OCI-LY7 (cell line): ENCODE measurements at regions not wholly inside any gene's neighbourhood (a gene's known extent, or its start where the extent isn't known, plus 50 kb on each side); places are given as distances from the start of the nearest gene placed in this dataset.

Experiments used
- BruUV-seq: library from RNA; stranded (reverse); fragments of 400-500 nt; replicated peaks from 2 replicates; lab custom pipeline; 2021; lab: Mats Ljungman, UMichigan
- CTCF ChIA-PET: fragments of 300-600 bp; sonication (Branson Sonifier 250); formaldehyde crosslinking; loops from one replicate; lab custom pipeline; 2022; ENCODE audit warnings: antibody characterized with exemption; ENCODE audit not compliant: unreplicated experiment; lab: Charles Lee
- POLR2A ChIA-PET: fragments of 300-600 bp; sonication (Branson Sonifier 250); formaldehyde crosslinking; loops from one replicate; lab custom pipeline; 2022; ENCODE audit warnings: antibody characterized with exemption; lab: Charles Lee
- DNase-seq: peaks from one replicate; pipeline ENCODE4 v3.0.0-alpha.2; 2015; ENCODE audit warnings: low spot score
- H2AFZ ChIP-seq: fragments of 200-600 bp; sonication (generic), shearing (Covaris generic); 2 replicates; pipeline ENCODE4 v1.6.1; 2014; ENCODE audit warnings: mild to moderate bottlenecking, antibody characterized with exemption, low read length, moderate library complexity
- H3K27ac ChIP-seq: fragments of 200-600 bp; sonication (generic); 2 replicates; pipeline ENCODE4 v1.5.1; 2014; ENCODE audit warnings: mixed run types, low read depth, mild to moderate bottlenecking, moderate library complexity, low read length, inconsistent platforms; ENCODE audit not compliant: poor library complexity, severe bottlenecking
- H3K36me3 ChIP-seq: fragments of 200-600 bp; sonication (generic); 2 replicates; pipeline ENCODE4 v1.6.1; 2014; ENCODE audit warnings: mild to moderate bottlenecking, antibody characterized with exemption, low read length, moderate library complexity, mixed read lengths; ENCODE audit not compliant: insufficient read depth
- H3K4me1 ChIP-seq: fragments of 200-600 bp; sonication (generic); 2 replicates; pipeline ENCODE4 v1.5.1; 2014; ENCODE audit warnings: mild to moderate bottlenecking, low read length; ENCODE audit not compliant: insufficient read depth, poor library complexity, severe bottlenecking
- H3K4me2 ChIP-seq: fragments of 200-600 bp; sonication (generic); 2 replicates; pipeline ENCODE4 v1.6.1; 2014; ENCODE audit warnings: mild to moderate bottlenecking, low read length
- H3K4me3 ChIP-seq: fragments of 200-600 bp; sonication (generic); 2 replicates; pipeline ENCODE4 v1.5.1; 2014; ENCODE audit warnings: mild to moderate bottlenecking, low read depth, low read length; ENCODE audit not compliant: poor library complexity, severe bottlenecking
- H3K79me2 ChIP-seq: fragments of 200-600 bp; sonication (generic); 2 replicates; pipeline ENCODE4 v1.6.1; 2016; ENCODE audit warnings: low read depth, mild to moderate bottlenecking, low read length, moderate library complexity, mixed read lengths; ENCODE audit not compliant: insufficient read depth
- H3K9me2 ChIP-seq: fragments of 200-600 bp; sonication (generic); 2 replicates; pipeline ENCODE4 v1.6.1; 2016; ENCODE audit warnings: mild to moderate bottlenecking, low read length, mixed read lengths; ENCODE audit not compliant: insufficient read depth
- H3K9me3 ChIP-seq: fragments of 200-600 bp; sonication (generic); 2 replicates; pipeline ENCODE4 v1.6.1; 2014; ENCODE audit warnings: mild to moderate bottlenecking, mixed run types, low read length, mixed read lengths
- H4K20me1 ChIP-seq: fragments of 200-600 bp; sonication (generic); 2 replicates; pipeline ENCODE4 v1.6.1; 2014; ENCODE audit warnings: mild to moderate bottlenecking, antibody characterized with exemption, low read length, moderate library complexity, mixed read lengths; ENCODE audit not compliant: insufficient read depth
- EZH2phosphoT487 ChIP-seq: fragments of 200-600 bp; sonication (generic); IDR thresholded peaks from 2 replicates; pipeline ENCODE4 v1.6.1; 2018; ENCODE audit warnings: low read depth, borderline replicate concordance, mild to moderate bottlenecking, mixed run types, antibody characterized with exemption, low read length, moderate library complexity, mixed read lengths
- intact Hi-C: fragments of 100-400 bp; cut with micrococcal nuclease; formaldehyde crosslinking; loops from one replicate; pipeline ENCODE4 v1.10.0; 2022; ENCODE audit not compliant: unreplicated experiment
- TF ChIP-seq, protein P1 (sequence below): fragments of 200-600 bp; sonication (generic); conservative IDR thresholded peaks from 2 replicates; pipeline ENCODE4 v1.5.1; 2014; ENCODE audit warnings: mild to moderate bottlenecking, antibody characterized with exemption, low read length, moderate library complexity, mixed read lengths

- Histone ChIP-seq H3K9me3 (0 out of 2 replicates have a peak, but pooled peaks cover 8% of the 10 kb centered on the region), H3K4me3 (no peak overlapping the region), H3K79me2 (no peaks in the 10 kb centered on the region), H2AFZ (no peak overlapping the region), H4K20me1 (no peaks in the 10 kb centered on the region), H3K27ac (no peak overlapping the region), H3K4me2 (no peak overlapping the region), H3K9me2 (no peaks in the 10 kb centered on the region), H3K36me3 (no peaks in the 10 kb centered on the region), H3K4me1 (no peaks in the 10 kb centered on the region)
- BruUV-seq, result no TSS peak
- intact Hi-C loops, result no loop called here
- CTCF ChIA-PET, result no interaction called here
- no peak for TF ChIP-seq EZH2phosphoT487
- TF ChIP-seq, protein P1, sequence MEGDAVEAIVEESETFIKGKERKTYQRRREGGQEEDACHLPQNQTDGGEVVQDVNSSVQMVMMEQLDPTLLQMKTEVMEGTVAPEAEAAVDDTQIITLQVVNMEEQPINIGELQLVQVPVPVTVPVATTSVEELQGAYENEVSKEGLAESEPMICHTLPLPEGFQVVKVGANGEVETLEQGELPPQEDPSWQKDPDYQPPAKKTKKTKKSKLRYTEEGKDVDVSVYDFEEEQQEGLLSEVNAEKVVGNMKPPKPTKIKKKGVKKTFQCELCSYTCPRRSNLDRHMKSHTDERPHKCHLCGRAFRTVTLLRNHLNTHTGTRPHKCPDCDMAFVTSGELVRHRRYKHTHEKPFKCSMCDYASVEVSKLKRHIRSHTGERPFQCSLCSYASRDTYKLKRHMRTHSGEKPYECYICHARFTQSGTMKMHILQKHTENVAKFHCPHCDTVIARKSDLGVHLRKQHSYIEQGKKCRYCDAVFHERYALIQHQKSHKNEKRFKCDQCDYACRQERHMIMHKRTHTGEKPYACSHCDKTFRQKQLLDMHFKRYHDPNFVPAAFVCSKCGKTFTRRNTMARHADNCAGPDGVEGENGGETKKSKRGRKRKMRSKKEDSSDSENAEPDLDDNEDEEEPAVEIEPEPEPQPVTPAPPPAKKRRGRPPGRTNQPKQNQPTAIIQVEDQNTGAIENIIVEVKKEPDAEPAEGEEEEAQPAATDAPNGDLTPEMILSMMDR, result no peak
- DNase-seq, result no peak
- POLR2A ChIA-PET, result interaction anchor here (0.6 kb wide), 1 partner anchor 88 kb away, joined by 3 read pairs; no protein-coding TSS in a partner anchor
These were observed 1526.0 kb downstream of the CDH8 start for GRCh38 chr16:60510208-60510607.

DNA sequence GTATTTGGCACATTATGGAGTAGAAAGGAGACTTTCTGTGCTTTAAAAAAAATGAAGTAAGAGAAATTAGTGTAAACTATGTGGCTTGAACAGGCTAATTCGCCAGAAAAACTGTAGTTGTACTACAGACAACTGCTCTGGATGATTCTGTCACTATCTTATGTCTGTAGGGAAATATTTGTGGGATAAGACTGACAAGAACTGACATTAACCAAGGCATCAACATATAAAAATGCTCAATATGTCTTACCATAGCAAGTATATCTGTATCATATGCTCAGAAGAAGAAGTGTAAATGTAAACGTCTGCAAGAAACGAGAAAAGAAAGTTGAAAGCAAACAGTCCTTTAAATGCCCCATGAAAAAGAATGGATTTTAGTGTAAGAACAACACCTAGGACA is 1545.0 kb downstream of the CDH8 start:
- no TSS peak for BruUV-seq
- Histone ChIP-seq H3K9me3 (no peaks in the 10 kb centered on the region), H3K36me3 (no peaks in the 10 kb centered on the region), H4K20me1 (no peaks in the 10 kb centered on the region), H3K4me3 (no peak overlapping the region), H3K79me2 (no peaks in the 10 kb centered on the region), H3K4me1 (no peaks in the 10 kb centered on the region), H3K4me2 (no peak overlapping the region), H2AFZ (no peak overlapping the region), H3K9me2 (no peaks in the 10 kb centered on the region), H3K27ac (no peak overlapping the region)
- intact Hi-C loops, result no loop called here
- TF ChIP-seq, protein P1, result no peak
- no peak for TF ChIP-seq EZH2phosphoT487
- POLR2A ChIA-PET, result no interaction called here
- DNase-seq, result no peak
- CTCF ChIA-PET, result no interaction called here

GRCh38 chr16:60485872-60486489 is 1550.3 kb downstream of the CDH8 start:
- no peak for DNase-seq
- Histone ChIP-seq H2AFZ (no peak overlapping the region), H3K27ac (no peak overlapping the region), H3K4me3 (no peak overlapping the region), H3K9me2 (no peaks in the 10 kb centered on the region), H3K9me3 (no peaks in the 10 kb centered on the region), H4K20me1 (no peaks in the 10 kb centered on the region), H3K4me1 (no peaks in the 10 kb centered on the region), H3K36me3 (no peaks in the 10 kb centered on the region), H3K79me2 (no peaks in the 10 kb centered on the region), H3K4me2 (no peak overlapping the region)
- TF ChIP-seq, protein P1, result no peak
- no peak for TF ChIP-seq EZH2phosphoT487
- ChIA-PET POLR2A (no interaction called here), CTCF (no interaction called here)
- BruUV-seq, result no TSS peak
- intact Hi-C loops, result no loop called here
